HCT116 (cell line): ENCODE measurements at regions not wholly inside any gene's neighbourhood (a gene's known extent, or its start where the extent isn't known, plus 50 kb on each side); places are given as distances from the start of the nearest gene placed in this dataset.

Experiments used
- ATAC-seq: fragments of 200-7000 bp; cut with Tn5 transposase; 2 replicates; pipeline ENCODE4 v1.9.1; 2020; ENCODE audit warnings: mild to moderate bottlenecking, moderate library complexity
- BruUV-seq: library from RNA; stranded (reverse); fragments of 400-500 nt; replicated peaks from 2 replicates; lab custom pipeline; 2021; lab: Mats Ljungman, UMichigan
- CTCF ChIA-PET: fragments of 300-600 bp; sonication (Branson Sonifier 250); formaldehyde crosslinking; loops from one replicate; lab custom pipeline; 2021; ENCODE audit warnings: antibody characterized with exemption; lab: Charles Lee
- POLR2A ChIA-PET: fragments of 300-600, 350-600 bp; sonication (Branson Sonifier 250); formaldehyde crosslinking; loops from one replicate; lab custom pipeline; 2021; ENCODE audit warnings: antibody characterized with exemption; lab: Charles Lee
- RAD21 ChIA-PET, 2 experiments: fragments of 300-600 bp; sonication (Branson Sonifier 250); formaldehyde crosslinking; loops; one replicate each; lab custom pipeline; 2023; ENCODE audit warnings: low total read pairs in 2 of 2; ENCODE audit not compliant: uncharacterized antibody in 2 of 2, unreplicated experiment in 2 of 2, low non-redundant PET in 1 of 2; lab: Charles Lee
- DNase-seq: peaks from one replicate; pipeline ENCODE4 v3.0.0-alpha.2; 2010; ENCODE audit warnings: low read depth, low spot score
- H2AFZ ChIP-seq: fragments of 200-600 bp; shearing (Covaris generic), sonication (generic); 2 replicates; pipeline ENCODE4 v1.6.1; 2017; ENCODE audit warnings: low read depth, mixed run types, mixed read lengths, antibody characterized with exemption, low read length; ENCODE audit not compliant: poor library complexity, severe bottlenecking
- H3K27ac ChIP-seq: 2 replicates; pipeline ENCODE4 v1.5.1; 2012; ENCODE audit warnings: low read depth, low read length
- H3K27me3 ChIP-seq: fragments of 200-600 bp; sonication (generic); 2 replicates; pipeline ENCODE4 v1.6.1; 2016; ENCODE audit warnings: mixed run types, low read length, mixed read lengths; ENCODE audit not compliant: insufficient read depth
- H3K36me3 ChIP-seq, 2 experiments: fragments of 200-500 bp in 1 of 2; fragments of 200-600 bp in 1 of 2; sonication (Bioruptor generic) in 1 of 2; sonication (generic) in 1 of 2; 2 replicates each; pipeline versions ENCODE4 v1.5.1 to v1.6.1; 2014 to 2016; ENCODE audit warnings: low read length in 2 of 2, inconsistent platforms in 1 of 2, mixed read lengths in 1 of 2, mixed run types in 1 of 2; ENCODE audit not compliant: insufficient read depth in 2 of 2, control insufficient read depth in 1 of 2
- H3K4me1 ChIP-seq, 2 experiments: fragments of 200-600 bp in 1 of 2; sonication (generic) in 1 of 2; 2 replicates each; pipeline versions ENCODE4 v1.5.1 to v1.6.1; 2012 to 2017; ENCODE audit warnings: low read length in 2 of 2, inconsistent platforms in 1 of 2, mild to moderate bottlenecking in 1 of 2, mixed read lengths in 1 of 2, mixed run types in 1 of 2, moderate library complexity in 1 of 2; ENCODE audit not compliant: insufficient read depth in 2 of 2, control insufficient read depth in 1 of 2
- H3K4me2 ChIP-seq: fragments of 200-600 bp; sonication (generic); 2 replicates; pipeline ENCODE4 v1.6.1; 2017; ENCODE audit warnings: mixed run types, low read length, mixed read lengths
- H3K4me3 ChIP-seq, 2 experiments: fragments of 200-600 bp in 1 of 2; sonication (generic) in 1 of 2; replicated peaks in 1 of 2; 2 replicates each; pipeline ENCODE4 v1.5.1; 2011 to 2016; ENCODE audit warnings: low read length in 2 of 2, control low read depth in 1 of 2, low read depth in 1 of 2, mild to moderate bottlenecking in 1 of 2, mixed read lengths in 1 of 2, mixed run types in 1 of 2
- H3K79me2 ChIP-seq: fragments of 200-600 bp; sonication (generic); 2 replicates; pipeline ENCODE4 v1.6.1; 2017; ENCODE audit warnings: mild to moderate bottlenecking, mixed run types, low read length, moderate library complexity, mixed read lengths; ENCODE audit not compliant: insufficient read depth
- H3K9ac ChIP-seq: fragments of 200-600 bp; sonication (generic); 2 replicates; pipeline ENCODE4 v1.6.1; 2016; ENCODE audit warnings: low read length, mixed read lengths
- H3K9me2 ChIP-seq: fragments of 200-600 bp; sonication (generic), shearing (Covaris generic); 2 replicates; pipeline ENCODE4 v1.6.1; 2017; ENCODE audit warnings: mixed run types, mild to moderate bottlenecking, moderate library complexity; ENCODE audit not compliant: insufficient read depth
- H3K9me3 ChIP-seq, 2 experiments: fragments of 200-500 bp in 1 of 2; fragments of 200-600 bp in 1 of 2; sonication (Bioruptor generic) in 1 of 2; sonication (generic) in 1 of 2; 2 replicates each; pipeline ENCODE4 v1.6.1; 2014 to 2017; ENCODE audit warnings: low read length in 2 of 2, mixed read lengths in 2 of 2, inconsistent platforms in 1 of 2, low read depth in 1 of 2, mild to moderate bottlenecking in 1 of 2, mixed run types in 1 of 2, moderate library complexity in 1 of 2; ENCODE audit not compliant: control insufficient read depth in 1 of 2, insufficient read depth in 1 of 2
- H4K20me1 ChIP-seq: fragments of 200-600 bp; sonication (generic), shearing (Covaris generic); 2 replicates; pipeline ENCODE4 v1.6.1; 2017; ENCODE audit warnings: mixed run types, mild to moderate bottlenecking, moderate library complexity; ENCODE audit not compliant: insufficient read depth
- CEBPB ChIP-seq: IDR thresholded peaks from 2 replicates; pipeline ENCODE4 v1.6.1; 2012; ENCODE audit warnings: low read depth
- EZH2 ChIP-seq: fragments of 200-600 bp; sonication (generic); IDR thresholded peaks from 2 replicates; pipeline ENCODE4 v1.6.1; 2017; ENCODE audit warnings: antibody characterized with exemption, mixed run types
- EZH2phosphoT487 ChIP-seq: fragments of 200-600 bp; IDR thresholded peaks from 2 replicates; pipeline ENCODE4 v1.6.1; 2018; ENCODE audit warnings: antibody characterized with exemption, borderline replicate concordance
- FOSL1 ChIP-seq: IDR thresholded peaks from 2 replicates; pipeline ENCODE4 v1.6.1; 2012; ENCODE audit warnings: low read depth
- JUND ChIP-seq: IDR thresholded peaks from 2 replicates; pipeline ENCODE4 v1.6.1; 2012
- POLR2A ChIP-seq: IDR thresholded peaks from 2 replicates; pipeline ENCODE4 v1.7.0; 2011; ENCODE audit warnings: borderline replicate concordance; ENCODE audit not compliant: insufficient read depth, insufficient read length; ENCODE audit errors: extremely low read depth
- POLR2AphosphoS5 ChIP-seq: IDR thresholded peaks from 2 replicates; pipeline ENCODE4 v1.6.1; 2011; ENCODE audit warnings: mild to moderate bottlenecking, low read depth, low read length, moderate library complexity
- RAD21 ChIP-seq: IDR thresholded peaks from 2 replicates; pipeline ENCODE4 v1.6.1; 2012; ENCODE audit warnings: low read depth, mild to moderate bottlenecking
- SIN3A ChIP-seq: IDR thresholded peaks from 2 replicates; pipeline ENCODE4 v1.6.1; 2012; ENCODE audit warnings: low read depth
- SP1 ChIP-seq: IDR thresholded peaks from 2 replicates; pipeline ENCODE4 v1.6.1; 2012; ENCODE audit warnings: low read depth
- SRF ChIP-seq: IDR thresholded peaks from 2 replicates; pipeline ENCODE4 v1.6.1; 2012; ENCODE audit warnings: low read depth
- TCF7L2 ChIP-seq: IDR thresholded peaks from 2 replicates; pipeline ENCODE4 v1.7.0; 2011; ENCODE audit warnings: borderline replicate concordance, inconsistent platforms; ENCODE audit not compliant: insufficient read depth, insufficient read length; ENCODE audit errors: extremely low read depth
- YY1 ChIP-seq: IDR thresholded peaks from 2 replicates; pipeline ENCODE4 v1.6.1; 2011; ENCODE audit warnings: low read length, low read depth, moderate library complexity, mild to moderate bottlenecking; ENCODE audit not compliant: insufficient replicate concordance; ENCODE audit errors: extremely low read depth
- ZNF274 ChIP-seq: fragments of 200-500 bp; sonication (Bioruptor generic); IDR thresholded peaks from 2 replicates; pipeline ENCODE4 v1.6.1; 2014; ENCODE audit warnings: mild to moderate bottlenecking, low read depth, low read length, inconsistent platforms
- intact Hi-C: fragments of 100-400 bp; cut with micrococcal nuclease; formaldehyde crosslinking; loops from 2 replicates; pipeline ENCODE4 v1.10.0; 2022
- TF ChIP-seq, protein P1 (sequence below): IDR thresholded peaks from 2 replicates; pipeline ENCODE4 v1.6.1; 2011; ENCODE audit warnings: mild to moderate bottlenecking, low read length, moderate library complexity; ENCODE audit not compliant: insufficient replicate concordance; ENCODE audit errors: extremely low read depth
- TF ChIP-seq, protein P2 (sequence below): IDR thresholded peaks from 2 replicates; pipeline ENCODE4 v1.6.1; 2012
- TF ChIP-seq, protein P3 (sequence below): IDR thresholded peaks from 2 replicates; pipeline ENCODE4 v1.6.1; 2012

DNA sequence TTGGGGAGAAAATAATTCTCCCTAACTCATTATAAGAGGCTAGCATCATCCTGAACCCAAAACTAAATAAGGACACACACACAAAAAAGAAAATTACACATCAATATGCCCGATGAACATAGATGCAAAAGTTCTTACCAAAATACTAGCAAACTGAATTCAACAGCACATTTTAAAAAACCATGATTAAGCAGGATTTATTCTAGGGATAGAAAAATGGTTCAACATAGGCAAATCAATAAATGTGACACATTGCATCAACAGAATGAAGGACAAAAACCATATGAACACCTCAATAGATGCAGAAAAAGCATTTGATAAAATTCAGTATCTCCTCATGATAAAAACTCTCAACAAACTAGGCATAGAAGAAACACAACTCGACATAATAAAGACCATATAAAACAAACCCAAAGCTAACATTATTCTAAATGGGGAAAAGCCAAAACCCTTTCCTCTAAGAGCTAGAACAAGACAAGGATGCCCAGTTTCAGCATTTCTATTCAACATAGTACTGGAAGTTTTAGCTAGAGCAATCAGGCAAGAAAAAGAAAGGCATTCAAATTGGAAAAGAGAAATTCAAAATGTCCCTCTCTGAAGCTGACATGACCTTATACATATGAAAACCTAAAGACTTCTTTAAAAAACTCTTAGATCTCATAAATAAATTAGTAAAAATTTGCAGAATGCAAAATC lies 200.9 kb downstream of the NKX6-1 start:
- intact Hi-C loops, result no loop called here
- CTCF ChIA-PET, result no interaction called here
- no peak for ATAC-seq

DNA sequence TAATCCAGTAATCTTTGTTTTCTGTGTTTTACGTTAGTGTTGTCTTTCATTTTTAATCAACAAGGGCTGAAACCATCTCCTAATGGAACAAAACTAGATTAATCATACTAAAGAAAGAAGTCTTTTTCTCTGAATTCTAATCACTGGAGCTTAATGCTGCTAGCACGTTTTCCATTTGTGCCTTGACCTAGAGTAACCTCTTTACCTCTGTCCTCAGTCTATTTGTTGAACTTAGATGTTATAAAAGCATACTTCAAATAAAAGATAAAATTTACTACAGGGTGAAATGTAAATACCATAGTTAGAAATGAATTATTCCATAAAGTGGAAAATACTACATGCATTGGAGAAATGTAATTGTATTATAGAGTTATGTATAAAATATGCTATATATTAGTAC lies 207.1 kb downstream of the NKX6-1 start:
- no TSS peak for BruUV-seq
- RAD21 ChIA-PET, result no interaction called here

More for the DNA sequence above, 200.9 kb downstream of the NKX6-1 start:
- RAD21 ChIA-PET, result no interaction called here
- Histone ChIP-seq H3K36me3 (no peaks in the 10 kb centered on the region), H3K27me3 (no peaks in the 10 kb centered on the region), H4K20me1 (no peaks in the 10 kb centered on the region), H3K27ac (no peak overlapping the region), H3K9ac (no peak overlapping the region), H3K9me3 (no peaks in the 10 kb centered on the region), H3K4me2 (no peak overlapping the region), H3K4me1 (no peaks in the 10 kb centered on the region), H3K4me3 (no peak overlapping the region), H2AFZ (no peak overlapping the region), H3K9me2 (no peaks in the 10 kb centered on the region), H3K79me2 (no peaks in the 10 kb centered on the region)
- POLR2A ChIA-PET, result no interaction called here
- TF ChIP-seq EZH2phosphoT487, result no peak
- no peak for TF ChIP-seq TCF7L2
- no peak for TF ChIP-seq SP1
- TF ChIP-seq EZH2, result no peak
- TF ChIP-seq, protein P1, sequence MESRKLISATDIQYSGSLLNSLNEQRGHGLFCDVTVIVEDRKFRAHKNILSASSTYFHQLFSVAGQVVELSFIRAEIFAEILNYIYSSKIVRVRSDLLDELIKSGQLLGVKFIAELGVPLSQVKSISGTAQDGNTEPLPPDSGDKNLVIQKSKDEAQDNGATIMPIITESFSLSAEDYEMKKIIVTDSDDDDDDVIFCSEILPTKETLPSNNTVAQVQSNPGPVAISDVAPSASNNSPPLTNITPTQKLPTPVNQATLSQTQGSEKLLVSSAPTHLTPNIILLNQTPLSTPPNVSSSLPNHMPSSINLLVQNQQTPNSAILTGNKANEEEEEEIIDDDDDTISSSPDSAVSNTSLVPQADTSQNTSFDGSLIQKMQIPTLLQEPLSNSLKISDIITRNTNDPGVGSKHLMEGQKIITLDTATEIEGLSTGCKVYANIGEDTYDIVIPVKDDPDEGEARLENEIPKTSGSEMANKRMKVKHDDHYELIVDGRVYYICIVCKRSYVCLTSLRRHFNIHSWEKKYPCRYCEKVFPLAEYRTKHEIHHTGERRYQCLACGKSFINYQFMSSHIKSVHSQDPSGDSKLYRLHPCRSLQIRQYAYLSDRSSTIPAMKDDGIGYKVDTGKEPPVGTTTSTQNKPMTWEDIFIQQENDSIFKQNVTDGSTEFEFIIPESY, result no peak
- TF ChIP-seq YY1, result no peak
- TF ChIP-seq SIN3A, result no peak
- no peak for DNase-seq
- BruUV-seq, result no TSS peak

More for the DNA sequence above, 207.1 kb downstream of the NKX6-1 start:
- Histone ChIP-seq H2AFZ (no peak overlapping the region), H3K27me3 (no peaks in the 10 kb centered on the region), H3K4me2 (no peak overlapping the region), H3K9ac (no peak overlapping the region), H3K36me3 (no peaks in the 10 kb centered on the region), H3K27ac (no peak overlapping the region), H3K9me2 (no peaks in the 10 kb centered on the region), H3K79me2 (no peaks in the 10 kb centered on the region), H3K4me1 (no peaks in the 10 kb centered on the region), H4K20me1 (no peaks in the 10 kb centered on the region), H3K9me3 (no peaks in the 10 kb centered on the region), H3K4me3 (no peak overlapping the region)
- POLR2A ChIA-PET, result no interaction called here
- DNase-seq (no peak), ATAC-seq (no peak)
- TF ChIP-seq CEBPB (no peak), YY1 (no peak), SP1 (no peak), POLR2AphosphoS5 (no peak), RAD21 (no peak), JUND (no peak), FOSL1 (no peak), POLR2A (no peak), SRF (no peak), ZNF274 (no peak)
- TF ChIP-seq, protein P1, result no peak
- TF ChIP-seq, protein P2, sequence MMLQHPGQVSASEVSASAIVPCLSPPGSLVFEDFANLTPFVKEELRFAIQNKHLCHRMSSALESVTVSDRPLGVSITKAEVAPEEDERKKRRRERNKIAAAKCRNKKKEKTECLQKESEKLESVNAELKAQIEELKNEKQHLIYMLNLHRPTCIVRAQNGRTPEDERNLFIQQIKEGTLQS, result no peak
- TF ChIP-seq, protein P3, sequence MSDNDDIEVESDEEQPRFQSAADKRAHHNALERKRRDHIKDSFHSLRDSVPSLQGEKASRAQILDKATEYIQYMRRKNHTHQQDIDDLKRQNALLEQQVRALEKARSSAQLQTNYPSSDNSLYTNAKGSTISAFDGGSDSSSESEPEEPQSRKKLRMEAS, result no peak
- CTCF ChIA-PET, result no interaction called here
- intact Hi-C loops, result no loop called here
